Common myeloid progenitor, CD34-positive (primary cell): ENCODE measurements at regions not wholly inside any gene's neighbourhood (a gene's known extent, or its start where the extent isn't known, plus 50 kb on each side); places are given as distances from the start of the nearest gene placed in this dataset.

Source experiments
- CTCF ChIA-PET: fragments of 350-600 bp; sonication (Branson Sonifier 250); formaldehyde crosslinking; loops from one replicate; lab custom pipeline; 2021; ENCODE audit warnings: antibody characterized with exemption; lab: Charles Lee
- POLR2A ChIA-PET: fragments of 350-600 bp; sonication (Branson Sonifier 250); formaldehyde crosslinking; loops from one replicate; lab custom pipeline; 2021; ENCODE audit warnings: antibody characterized with exemption; lab: Charles Lee
- DNase-seq, 3 donors: peaks; one replicate each; pipeline versions ENCODE4 v3.0.0 to v3.0.0-alpha.2; 2013
- H3K27ac ChIP-seq, 2 experiments: 1 replicate in 1 of 2; 2 replicates in 1 of 2; pipeline ENCODE4 v1.7.0; 2013; ENCODE audit warnings: inconsistent platforms in 2 of 2, low read length in 2 of 2, mild to moderate bottlenecking in 2 of 2, low read depth in 1 of 2, moderate library complexity in 1 of 2; ENCODE audit not compliant: severe bottlenecking in 2 of 2, insufficient read depth in 1 of 2, poor library complexity in 1 of 2
- H3K27me3 ChIP-seq, 5 experiments: replicated peaks in 2 of 5; 1 replicate in 3 of 5; 2 replicates in 2 of 5; pipeline versions ENCODE4 v1.6.1 to v1.7.0; 2013; ENCODE audit warnings: low read length in 4 of 5, mild to moderate bottlenecking in 2 of 5, moderate library complexity in 2 of 5, inconsistent platforms in 1 of 5; ENCODE audit not compliant: insufficient read depth in 5 of 5, control insufficient read depth in 4 of 5
- H3K36me3 ChIP-seq, 4 experiments: 1 replicate in 2 of 4; 2 replicates in 2 of 4; pipeline versions ENCODE4 v1.6.1 to v1.7.0; 2013; ENCODE audit warnings: low read length in 3 of 4, control low read depth in 1 of 4, mild to moderate bottlenecking in 1 of 4; ENCODE audit not compliant: control insufficient read depth in 4 of 4, insufficient read depth in 4 of 4
- H3K4me1 ChIP-seq, 4 experiments: 1 replicate in 3 of 4; 2 replicates in 1 of 4; pipeline versions ENCODE4 v1.6.1 to v1.7.1; 2013; ENCODE audit warnings: low read length in 3 of 4, mild to moderate bottlenecking in 3 of 4, control low read depth in 1 of 4, inconsistent platforms in 1 of 4, moderate library complexity in 1 of 4; ENCODE audit not compliant: control insufficient read depth in 4 of 4, insufficient read depth in 4 of 4; ENCODE audit errors: control extremely low read depth in 1 of 4
- H3K4me3 ChIP-seq, 7 experiments: 1 replicate in 4 of 7; 2 replicates in 3 of 7; pipeline versions ENCODE4 v1.5.1 to v1.7.0; 2013; ENCODE audit warnings: mild to moderate bottlenecking in 7 of 7, low read length in 6 of 7, moderate library complexity in 6 of 7, inconsistent platforms in 2 of 7, low read depth in 2 of 7, control low read depth in 1 of 7; ENCODE audit not compliant: insufficient read depth in 4 of 7, control insufficient read depth in 1 of 7; ENCODE audit errors: extremely low read depth in 1 of 7
- H3K9me3 ChIP-seq, 5 experiments: 1 replicate in 4 of 5; 2 replicates in 1 of 5; pipeline versions ENCODE4 v1.6.1 to v1.7.1; 2013; ENCODE audit warnings: low read length in 4 of 5, mild to moderate bottlenecking in 2 of 5, inconsistent platforms in 1 of 5, low read depth in 1 of 5, moderate library complexity in 1 of 5; ENCODE audit not compliant: control insufficient read depth in 4 of 5, insufficient read depth in 2 of 5; ENCODE audit errors: control extremely low read depth in 1 of 5
- WGBS: methylation state at CpG from one replicate; pipeline ENCODE4 v1.1.5; 2013; ENCODE audit not compliant: insufficient coverage; 5-methylcytosine and 5-hydroxymethylcytosine counted together

DNA sequence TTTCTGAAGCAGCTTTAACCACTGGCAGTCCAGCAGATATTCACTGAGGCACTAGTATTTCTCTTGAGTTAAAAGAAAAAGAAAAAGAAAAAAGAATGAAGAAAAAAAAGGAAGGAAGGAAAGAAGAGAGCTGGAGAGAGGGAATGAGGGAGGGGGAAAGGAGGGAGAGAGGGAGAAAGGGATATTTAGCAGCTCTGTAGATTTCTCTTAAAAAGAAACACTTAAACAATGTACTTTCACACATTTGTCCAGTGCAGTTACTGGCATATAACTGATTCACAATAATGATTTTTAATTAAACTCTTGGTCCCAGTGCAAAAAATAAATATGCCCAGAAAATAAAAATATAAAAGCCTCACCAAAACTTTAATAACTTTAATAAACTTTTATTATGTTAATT lies 386.4 kb downstream of the KCNJ2 start:
- no peak overlapping the region for H3K4me3 ChIP-seq
- no peaks in the 10 kb centered on the region for H3K36me3 ChIP-seq
- no peak for DNase-seq
- H3K9me3 ChIP-seq: no peaks in the 10 kb centered on the region
- H3K4me1 ChIP-seq: peaks cover 0 to 14% (median 4%) of the 10 kb centered on the region in 4 experiments
- no peak overlapping the region for H3K27ac ChIP-seq
- ChIA-PET POLR2A (no interaction called here), CTCF (interaction anchor here (0.9 kb wide), 1 partner anchor 951 kb away, joined by 3 read pairs; no protein-coding TSS in a partner anchor)
- no peaks in the 10 kb centered on the region for H3K27me3 ChIP-seq

DNA sequence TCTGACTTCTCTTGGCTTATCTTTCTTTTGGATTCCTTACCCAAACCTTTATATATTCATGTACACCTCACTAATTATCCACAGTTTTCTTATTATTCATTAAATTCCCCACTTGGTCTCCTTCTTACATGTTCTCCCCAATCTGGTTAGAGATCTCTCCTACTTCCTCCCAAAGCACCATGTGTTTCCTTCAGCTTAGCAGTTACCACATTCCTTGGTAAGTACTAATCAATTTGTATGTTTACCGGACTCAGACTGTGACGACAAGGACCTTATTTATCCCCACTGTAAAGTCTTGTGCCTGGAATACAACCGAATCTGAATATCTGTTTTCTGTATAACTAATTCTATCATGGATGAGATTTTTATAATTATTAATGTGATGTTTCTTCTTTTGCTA lies 389.5 kb downstream of the KCNJ2 start:
- POLR2A ChIA-PET: no interaction called here
- peak overlapping the region in 1 of 7 experiments; percentile 50 for H3K4me3 ChIP-seq
- 0% methylated on average over 2 of the region's 3 CpGs for WGBS

DNA sequence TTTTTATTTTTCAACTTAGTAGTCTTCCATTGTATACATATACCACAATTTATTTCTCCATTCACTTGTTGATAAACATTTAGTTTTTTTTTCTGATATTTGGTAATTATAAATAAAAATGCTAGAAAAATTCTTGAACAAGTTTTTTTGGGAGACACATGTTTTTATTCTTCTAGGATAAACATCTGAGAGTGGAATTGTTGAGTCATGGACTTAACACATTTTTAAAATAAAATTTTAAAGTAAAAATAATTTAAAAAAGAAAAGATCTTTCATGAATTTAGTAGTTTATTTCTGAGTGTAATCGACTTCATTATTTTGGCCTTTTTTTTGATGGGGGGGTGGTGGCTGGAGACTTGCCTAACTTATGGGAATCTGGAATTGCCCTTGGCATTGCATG lies 391.1 kb downstream of the KCNJ2 start:
- H3K36me3 ChIP-seq: no peaks in the 10 kb centered on the region
- no peak overlapping the region for H3K4me3 ChIP-seq
- H3K27ac ChIP-seq: no peak overlapping the region
- ChIA-PET POLR2A (no interaction called here), CTCF (no interaction called here)
- no peaks in the 10 kb centered on the region for H3K9me3 ChIP-seq
- DNase-seq: no peak
- H3K27me3 ChIP-seq: no peaks in the 10 kb centered on the region
- H3K4me1 ChIP-seq: peaks cover 0 to 14% (median 4%) of the 10 kb centered on the region in 4 experiments
- WGBS: 100% methylated on average over 1 of the region's 1 CpG

More for the DNA sequence above, 389.5 kb downstream of the KCNJ2 start:
- Histone ChIP-seq H3K4me1 (peaks cover 0 to 14% (median 4%) of the 10 kb centered on the region in 4 experiments), H3K27me3 (no peaks in the 10 kb centered on the region), H3K36me3 (no peaks in the 10 kb centered on the region), H3K27ac (peak overlapping the region in 1 of 2 experiments; percentile 16), H3K9me3 (no peaks in the 10 kb centered on the region)
- CTCF ChIA-PET: interaction anchor here (1.3 kb wide), 2 partner anchors 12 to 990 kb away, joined by 3 to 7 read pairs; no protein-coding TSS in a partner anchor
- peak; percentile 41 to 74 (median 52) for DNase-seq

DNA sequence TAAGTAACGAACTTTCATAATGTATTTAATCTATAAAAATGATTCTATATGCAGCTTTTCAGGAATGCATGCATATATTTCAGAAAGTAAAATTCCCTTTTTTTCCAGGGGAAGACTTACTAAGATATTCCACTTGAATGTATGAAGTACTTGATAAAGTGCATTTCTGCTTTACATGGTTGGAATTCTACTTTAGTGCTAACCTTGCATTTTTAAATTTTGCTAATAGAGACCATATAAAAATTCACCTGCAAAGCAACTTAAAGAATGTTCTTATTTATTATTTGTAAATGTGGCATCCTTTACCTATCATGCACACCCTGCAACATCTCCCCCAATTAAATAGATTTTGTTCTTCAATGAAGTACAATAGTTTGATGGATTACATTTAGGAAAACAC lies 392.8 kb downstream of the KCNJ2 start:
- ChIA-PET POLR2A (no interaction called here), CTCF (no interaction called here)
- no peak overlapping the region for H3K27ac ChIP-seq
- no CpG with 5 or more reads among the region's 1 CpG for WGBS
- no peaks in the 10 kb centered on the region for H3K9me3 ChIP-seq
- DNase-seq: no peak
- H3K4me3 ChIP-seq: no peak overlapping the region
- H3K36me3 ChIP-seq: no peaks in the 10 kb centered on the region
- no peaks in the 10 kb centered on the region for H3K27me3 ChIP-seq
- peaks cover 0 to 14% (median 4%) of the 10 kb centered on the region in 4 experiments for H3K4me1 ChIP-seq

DNA sequence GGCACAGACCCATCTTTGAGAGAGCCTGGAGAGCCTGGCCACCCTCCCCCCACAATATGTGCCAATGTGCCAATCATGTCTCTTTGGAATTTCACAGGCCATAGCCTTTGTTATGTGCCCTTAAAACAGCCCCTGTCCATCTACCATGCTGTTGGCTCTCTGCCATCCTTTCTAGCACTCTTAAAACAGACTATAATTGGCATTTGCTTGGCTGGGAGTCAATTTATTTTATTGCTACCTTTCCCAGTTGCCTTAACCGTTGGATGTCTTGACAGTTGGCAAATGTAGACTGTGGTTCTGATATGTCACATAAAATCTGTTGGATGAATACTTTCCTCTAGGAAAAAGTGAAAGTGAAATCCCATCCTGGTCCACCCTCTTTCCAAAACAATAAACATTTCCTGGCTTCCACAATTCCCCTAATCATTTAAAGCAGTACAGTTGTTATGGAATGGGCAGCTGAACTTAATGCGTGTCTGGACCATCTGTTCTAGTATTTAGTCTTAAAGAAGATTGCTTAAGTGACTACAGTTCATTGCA lies 394.0 kb downstream of the KCNJ2 start:
- Histone ChIP-seq H3K36me3 (no peaks in the 10 kb centered on the region), H3K9me3 (no peaks in the 10 kb centered on the region), H3K27me3 (no peaks in the 10 kb centered on the region), H3K27ac (no peak overlapping the region), H3K4me3 (no peak overlapping the region), H3K4me1 (peaks cover 0 to 10% (median 4%) of the 10 kb centered on the region in 4 experiments)
- CTCF ChIA-PET: no interaction called here
- DNase-seq: no peak
- POLR2A ChIA-PET: no interaction called here
- no CpG with 5 or more reads among the region's 2 CpGs for WGBS

DNA sequence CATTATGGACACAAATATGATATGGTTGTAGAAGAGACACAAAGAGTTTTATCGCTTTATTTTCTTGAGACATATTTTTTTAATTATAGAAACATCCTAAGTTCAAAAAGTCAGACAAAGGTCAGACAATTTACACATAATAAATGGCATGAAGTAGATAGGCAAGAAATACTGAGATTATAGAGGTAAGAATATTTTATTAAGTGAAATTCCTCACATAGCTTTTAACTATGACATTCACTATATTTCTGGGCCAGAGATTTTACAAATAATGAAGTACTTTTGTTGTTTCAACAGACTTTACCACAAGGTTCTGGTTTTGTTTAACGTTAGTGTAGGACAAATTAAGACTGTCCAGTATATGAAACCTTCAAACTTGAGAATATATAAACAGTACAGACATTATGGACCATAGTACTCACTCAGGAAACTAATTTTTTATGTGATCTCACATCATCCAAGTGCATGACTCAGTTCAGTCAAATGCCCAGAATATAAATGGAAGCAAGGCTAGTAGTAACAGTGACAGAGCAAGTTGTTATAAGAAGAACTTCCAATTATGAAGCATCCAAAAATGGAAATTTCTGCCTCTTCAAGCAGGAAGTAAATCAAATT lies 394.8 kb downstream of the KCNJ2 start:
- no peaks in the 10 kb centered on the region for H3K27me3 ChIP-seq
- no peaks in the 10 kb centered on the region for H3K36me3 ChIP-seq
- ChIA-PET POLR2A (no interaction called here), CTCF (no interaction called here)
- H3K4me3 ChIP-seq: no peak overlapping the region
- no peaks in the 10 kb centered on the region for H3K9me3 ChIP-seq
- no peak overlapping the region for H3K27ac ChIP-seq
- H3K4me1 ChIP-seq: peaks cover 0 to 2% (median 0%) of the 10 kb centered on the region in 4 experiments
- no CpG with 5 or more reads among the region's 2 CpGs for WGBS
- DNase-seq: no peak

DNA sequence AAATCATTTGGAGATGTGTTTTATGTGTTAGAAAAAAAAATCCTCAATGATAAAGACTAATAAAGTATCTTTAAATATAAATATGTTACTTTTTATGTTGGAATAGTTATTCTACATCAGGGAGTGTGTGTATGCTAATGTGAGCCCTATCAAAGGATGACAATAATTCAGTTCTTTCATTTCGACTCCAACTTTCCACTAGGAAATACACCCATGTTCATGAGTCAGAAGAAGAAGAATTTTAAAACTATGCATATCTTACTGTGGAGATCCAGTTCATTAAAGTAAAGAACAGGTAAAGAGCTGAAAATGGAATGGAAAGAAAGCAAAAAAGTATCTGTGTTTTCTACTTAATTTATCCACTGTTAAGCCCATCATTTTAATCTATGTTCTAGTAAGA lies 399.8 kb downstream of the KCNJ2 start:
- DNase-seq: no peak
- CTCF ChIA-PET: interaction anchor here (0.6 kb wide), 1 partner anchor 1057 kb away, joined by 3 read pairs; no protein-coding TSS in a partner anchor
- Histone ChIP-seq H3K36me3 (no peaks in the 10 kb centered on the region), H3K27me3 (no peaks in the 10 kb centered on the region), H3K27ac (no peak overlapping the region), H3K9me3 (no peaks in the 10 kb centered on the region), H3K4me3 (no peak overlapping the region), H3K4me1 (no peaks in the 10 kb centered on the region)
- WGBS: no CpG with 5 or more reads among the region's 1 CpG
- POLR2A ChIA-PET: no interaction called here
